HG02759 (cell line): ENCODE measurements at regions not wholly inside any gene's neighbourhood (a gene's known extent, or its start where the extent isn't known, plus 50 kb on each side); places are given as distances from the start of the nearest gene placed in this dataset.
A peak's percentile ranks its signal among the peaks of the same experiment; 100 is the strongest.
"Not testable (repeated sequence)": the region's sequence is repeated elsewhere in the genome, so short reads cannot be mapped to it uniquely, and the experiment has no call there.

Source experiments
- ATAC-seq: cut with Tn5 transposase; IDR thresholded peaks from one replicate; pipeline ENCODE4 v1.9.1; 2021; ENCODE audit warnings: mild to moderate bottlenecking, moderate library complexity; ENCODE audit not compliant: unreplicated experiment

- no peak for ATAC-seq
These were observed 102.0 kb upstream of the ARMC3 start for GRCh38 chr10:22825841-22826240.

- ATAC-seq = no peak
These were observed 102.9 kb upstream of the ARMC3 start for GRCh38 chr10:22824984-22825383.

GRCh38 chr10:22824520-22824919 lies 103.3 kb upstream of the ARMC3 start:
- ATAC-seq = no peak

- ATAC-seq = peak; percentile 93
These were observed 104.7 kb upstream of the ARMC3 start for GRCh38 chr10:22823109-22823508.

GRCh38 chr10:22821921-22822320 lies 105.9 kb upstream of the ARMC3 start:
- not testable (repeated sequence) for ATAC-seq

GRCh38 chr10:22821501-22821900 lies 106.4 kb upstream of the ARMC3 start:
- ATAC-seq = no peak

- peak; percentile 49 for ATAC-seq
These were observed 101.9 kb upstream of the PIP4K2A start for GRCh38 chr10:22816298-22816653.

GRCh38 chr10:22810643-22811465 lies 96.5 kb upstream of the PIP4K2A start:
- no peak for ATAC-seq

- no peak for ATAC-seq
These were observed 92.9 kb upstream of the PIP4K2A start for GRCh38 chr10:22807238-22807637.

GRCh38 chr10:22805304-22805703 lies 90.9 kb upstream of the PIP4K2A start:
- ATAC-seq = no peak

GRCh38 chr10:22803261-22803885 lies 89.0 kb upstream of the PIP4K2A start:
- ATAC-seq = no peak

- ATAC-seq = no peak
These were observed 87.4 kb upstream of the PIP4K2A start for GRCh38 chr10:22801785-22802184.

- ATAC-seq = not testable (repeated sequence)
These were observed 83.4 kb upstream of the PIP4K2A start for GRCh38 chr10:22797796-22798195.

GRCh38 chr10:22795546-22795945 lies 81.2 kb upstream of the PIP4K2A start:
- ATAC-seq = no peak

GRCh38 chr10:22792161-22792560 lies 77.8 kb upstream of the PIP4K2A start:
- ATAC-seq = no peak

GRCh38 chr10:22791665-22792064 lies 77.3 kb upstream of the PIP4K2A start:
- no peak for ATAC-seq

GRCh38 chr10:22784668-22785067 lies 70.3 kb upstream of the PIP4K2A start:
- no peak for ATAC-seq

- no peak for ATAC-seq
These were observed 69.4 kb upstream of the PIP4K2A start for GRCh38 chr10:22783807-22784206.

GRCh38 chr10:22780474-22780885 lies 66.1 kb upstream of the PIP4K2A start:
- no peak for ATAC-seq

- no peak for ATAC-seq
These were observed 65.1 kb upstream of the PIP4K2A start for GRCh38 chr10:22779331-22780019.

GRCh38 chr10:22774102-22774501 lies 59.7 kb upstream of the PIP4K2A start:
- no peak for ATAC-seq

- ATAC-seq = not testable (repeated sequence)
These were observed 57.3 kb upstream of the PIP4K2A start for GRCh38 chr10:22771631-22772030.
